AG04450 (cell line): ENCODE measurements at regions not wholly inside any gene's neighbourhood (a gene's known extent, or its start where the extent isn't known, plus 50 kb on each side); places are given as distances from the start of the nearest gene placed in this dataset.
"Not testable (repeated sequence)": the region's sequence is repeated elsewhere in the genome, so short reads cannot be mapped to it uniquely, and the experiment has no call there.

ENCODE experiments used
- CTCF ChIA-PET: fragments of 300-600, 350-600 bp; formaldehyde crosslinking; extraction: SDS; loops from one replicate; lab custom pipeline; 2022; ENCODE audit warnings: antibody characterized with exemption, inconsistent platforms; lab: Charles Lee
- POLR2A ChIA-PET: fragments of 350-600 bp; formaldehyde crosslinking; extraction: SDS; loops from one replicate; lab custom pipeline; 2021; ENCODE audit warnings: antibody characterized with exemption, inconsistent platforms; lab: Yijun Ruan, JAX
- DNase-seq: peaks from one replicate; pipeline ENCODE4 v3.0.0-alpha.2; 2011; ENCODE audit warnings: low read depth, low spot score
- H3K27ac ChIP-seq: one replicate; pipeline ENCODE4 v1.5.1; 2012; ENCODE audit warnings: low read depth, low read length, control low read depth
- H3K27me3 ChIP-seq: one replicate; pipeline ENCODE4 v1.6.0; 2012; ENCODE audit warnings: low read length; ENCODE audit not compliant: control insufficient read depth, insufficient read depth
- H3K4me3 ChIP-seq: 2 replicates; pipeline ENCODE4 v1.5.1; 2011; ENCODE audit warnings: mild to moderate bottlenecking, low read depth, low read length, control low read depth
- H3K9me3 ChIP-seq: 2 replicates; pipeline ENCODE4 v1.5.1; 2012; ENCODE audit warnings: low read length; ENCODE audit not compliant: control insufficient read depth, insufficient read depth
- CTCF ChIP-seq: IDR thresholded peaks from 2 replicates; pipeline ENCODE4 v1.5.1; 2011; ENCODE audit warnings: low read depth, low read length, control low read depth, inconsistent platforms

- Histone ChIP-seq H3K4me3 (no peak overlapping the region), H3K27ac (no peak overlapping the region), H3K9me3 (no peaks in the 10 kb centered on the region), H3K27me3 (no peaks in the 10 kb centered on the region)
- ChIA-PET POLR2A (no interaction called here), CTCF (no interaction called here)
- TF ChIP-seq CTCF: no peak
- DNase-seq: no peak
Observed at GRCh38 chr20:41704896-41705295, 86.7 kb upstream of the CHD6 start.

GRCh38 chr20:41702647-41703046 lies 84.5 kb upstream of the CHD6 start:
- no peak for TF ChIP-seq CTCF
- POLR2A ChIA-PET: no interaction called here
- Histone ChIP-seq H3K4me3 (no peak overlapping the region), H3K27ac (no peak overlapping the region), H3K27me3 (peaks cover 3% of the 10 kb centered on the region), H3K9me3 (no peaks in the 10 kb centered on the region)
- CTCF ChIA-PET: interaction anchor here (1.5 kb wide), 1 partner anchor 32 kb away, joined by 7 read pairs; no protein-coding TSS in a partner anchor
- no peak for DNase-seq

GRCh38 chr20:41701588-41702348 lies 83.6 kb upstream of the CHD6 start:
- DNase-seq: no peak
- Histone ChIP-seq H3K4me3 (no peak overlapping the region), H3K27me3 (peaks cover 3% of the 10 kb centered on the region), H3K9me3 (no peaks in the 10 kb centered on the region), H3K27ac (no peak overlapping the region)
- ChIA-PET POLR2A (no interaction called here), CTCF (no interaction called here)
- TF ChIP-seq CTCF: no peak

GRCh38 chr20:41699673-41700072 lies 81.5 kb upstream of the CHD6 start:
- CTCF ChIA-PET: interaction anchor here (0.9 kb wide), 1 partner anchor 9 kb away, joined by 4 read pairs; no protein-coding TSS in a partner anchor
- H3K9me3 ChIP-seq, H3K27me3 ChIP-seq, DNase-seq, H3K27ac ChIP-seq, H3K4me3 ChIP-seq, POLR2A ChIA-PET: not testable (repeated sequence)

GRCh38 chr20:41697861-41698559 lies 79.8 kb upstream of the CHD6 start:
- no peak overlapping the region for H3K4me3 ChIP-seq
- ChIA-PET POLR2A (no interaction called here), CTCF (interaction anchor here (0.6 to 2.4 kb wide), 24 partner anchors 10 to 1791 kb away, joined by 3 to 20 read pairs (median 4); no protein-coding TSS in a partner anchor)
- TF ChIP-seq CTCF: peak; percentile 91
- H3K27me3 ChIP-seq: peaks cover 3% of the 10 kb centered on the region
- DNase-seq: no peak
- H3K27ac ChIP-seq: no peak overlapping the region
- no peaks in the 10 kb centered on the region; the same call in 1 of the 2 replicates for H3K9me3 ChIP-seq
